GM12891 (cell line): ENCODE measurements at regions not wholly inside any gene's neighbourhood (a gene's known extent, or its start where the extent isn't known, plus 50 kb on each side); places are given as distances from the start of the nearest gene placed in this dataset.

Experiments
- POLR2A ChIP-seq: IDR thresholded peaks from 2 replicates; pipeline ENCODE4 v1.6.1; 2011; ENCODE audit warnings: low read depth, low read length, control low read depth
- POLR2AphosphoS5 ChIP-seq: IDR thresholded peaks from 2 replicates; pipeline ENCODE4 v1.6.1; 2011; ENCODE audit warnings: low read depth, low read length, control low read depth
- TAF1 ChIP-seq: IDR thresholded peaks from 2 replicates; pipeline ENCODE4 v1.6.1; 2011; ENCODE audit warnings: low read depth, low read length, control low read depth

- TF ChIP-seq POLR2A (no peak), TAF1 (no peak), POLR2AphosphoS5 (no peak)
These were observed 958.6 kb downstream of the STIM2 start for GRCh38 chr4:27819246-27819645.
